Panc1 (cell line): ENCODE measurements at regions not wholly inside any gene's neighbourhood (a gene's known extent, or its start where the extent isn't known, plus 50 kb on each side); places are given as distances from the start of the nearest gene placed in this dataset.

Source experiments
- ATAC-seq: fragments of 200-7000 bp; cut with Tn5 transposase; 2 replicates; pipeline ENCODE4 v1.9.1; 2020; ENCODE audit warnings: mild to moderate bottlenecking, moderate library complexity
- BruUV-seq: library from RNA; stranded (reverse); fragments of 400-500 nt; replicated peaks from 2 replicates; lab custom pipeline; 2021; lab: Mats Ljungman, UMichigan
- CTCF ChIA-PET: fragments of 300-600 bp; sonication (Branson Sonifier 250); formaldehyde crosslinking; loops from one replicate; lab custom pipeline; 2022; ENCODE audit warnings: antibody characterized with exemption; lab: Charles Lee
- POLR2A ChIA-PET: fragments of 300-600 bp; sonication (Branson Sonifier 250); formaldehyde crosslinking; loops from one replicate; lab custom pipeline; 2022; ENCODE audit warnings: antibody characterized with exemption; lab: Charles Lee
- DNase-seq: peaks from one replicate; pipeline ENCODE4 v3.0.0-alpha.2; 2010; ENCODE audit warnings: low read depth, low spot score
- H3K27ac ChIP-seq: 2 replicates; pipeline ENCODE4 v1.5.1; 2011; ENCODE audit warnings: mild to moderate bottlenecking, low read length, inconsistent platforms
- H3K27me3 ChIP-seq: fragments of 200-500 bp; sonication (Bioruptor generic); 2 replicates; pipeline ENCODE4 v1.6.0; 2014; ENCODE audit warnings: low read length, inconsistent platforms; ENCODE audit not compliant: control insufficient read depth, insufficient read depth
- H3K36me3 ChIP-seq: fragments of 200-500 bp; sonication (Bioruptor generic); 2 replicates; pipeline ENCODE4 v1.5.1; 2014; ENCODE audit warnings: inconsistent platforms, mild to moderate bottlenecking, low read length, moderate library complexity; ENCODE audit not compliant: control insufficient read depth, insufficient read depth
- H3K4me1 ChIP-seq: 2 replicates; pipeline ENCODE4 v1.5.1; 2011; ENCODE audit warnings: inconsistent platforms, mild to moderate bottlenecking, low read length, moderate library complexity; ENCODE audit not compliant: control insufficient read depth, insufficient read depth
- H3K4me3 ChIP-seq, 2 experiments: 2 replicates each; pipeline ENCODE4 v1.5.1; 2011 to 2012; ENCODE audit warnings: low read depth in 2 of 2, low read length in 2 of 2, mild to moderate bottlenecking in 2 of 2, inconsistent platforms in 1 of 2, moderate library complexity in 1 of 2
- H3K9me3 ChIP-seq: fragments of 200-500 bp; sonication (Bioruptor generic); 2 replicates; pipeline ENCODE4 v1.5.1; 2014; ENCODE audit warnings: low read depth, mild to moderate bottlenecking, inconsistent platforms, low read length, moderate library complexity; ENCODE audit not compliant: control insufficient read depth, insufficient read depth
- CTCF ChIP-seq: fragments of 450-650 bp; IDR thresholded peaks from 2 replicates; pipeline ENCODE4 v1.5.1; 2017; ENCODE audit warnings: mild to moderate bottlenecking
- POLR2AphosphoS5 ChIP-seq: IDR thresholded peaks from 2 replicates; pipeline ENCODE4 v1.6.1; 2012; ENCODE audit warnings: mild to moderate bottlenecking, low read depth, low read length, moderate library complexity
- REST ChIP-seq, 2 experiments: IDR thresholded peaks; 2 replicates each; pipeline ENCODE4 v1.6.1; 2011 to 2012; ENCODE audit warnings: low read depth in 2 of 2, control low read depth in 1 of 2, low read length in 1 of 2, mild to moderate bottlenecking in 1 of 2, moderate library complexity in 1 of 2; ENCODE audit not compliant: insufficient read depth in 1 of 2
- SIN3A ChIP-seq: IDR thresholded peaks from 2 replicates; pipeline ENCODE4 v1.6.1; 2012; ENCODE audit warnings: low read depth, mild to moderate bottlenecking, low read length, moderate library complexity, borderline replicate concordance; ENCODE audit not compliant: insufficient read depth
- TCF7L2 ChIP-seq: IDR thresholded peaks from 2 replicates; pipeline ENCODE4 v1.6.1; 2011; ENCODE audit warnings: mild to moderate bottlenecking, low read depth, low read length, inconsistent platforms
- in situ Hi-C: cut with HindIII; loops from 2 replicates; pipeline ENCODE4 v1.10.0; 2016; ENCODE audit warnings: low sequenced_read_pairs, low pct_unique_long_range_greater_than_20kb
- intact Hi-C: fragments of 100-400 bp; cut with micrococcal nuclease; formaldehyde crosslinking; loops from one replicate; pipeline ENCODE4 v1.10.0; 2022; ENCODE audit not compliant: unreplicated experiment

GRCh38 chr13:21232599-21232998, 56.1 kb downstream of the MRPL57 start:
- CTCF ChIA-PET, result no interaction called here
- in situ Hi-C loops, result no loop called here

GRCh38 chr13:21233086-21233485, 56.6 kb downstream of the MRPL57 start:
- POLR2A ChIA-PET, result no interaction called here
- Histone ChIP-seq H3K4me1 (no peaks in the 10 kb centered on the region), H3K27ac (no peak overlapping the region)

More at GRCh38 chr13:21232599-21232998, 56.1 kb downstream of the MRPL57 start:
- Histone ChIP-seq H3K4me1 (no peaks in the 10 kb centered on the region), H3K27me3 (no peaks in the 10 kb centered on the region), H3K9me3 (no peaks in the 10 kb centered on the region), H3K4me3 (peak overlapping the region; percentile 4 to 23; a peak in 3 of 4 replicates), H3K27ac (no peak overlapping the region), H3K36me3 (no peaks in the 10 kb centered on the region)
- TF ChIP-seq REST (IDR thresholded peaks at IDR 0.05; ENCODE audit: insufficient read depth in 1 of 2, low read depth in 2 of 2, low read length in 1 of 2) (no peak), TCF7L2 (no peak), SIN3A (no peak)
- no peak for DNase-seq
- ATAC-seq, result no peak; the same call in 1 of the 2 replicates
- no TSS peak for BruUV-seq
- POLR2A ChIA-PET, result no interaction called here
- intact Hi-C loops, result no loop called here

More at GRCh38 chr13:21233086-21233485, 56.6 kb downstream of the MRPL57 start:
- BruUV-seq, result no TSS peak
- DNase-seq, result no peak
- intact Hi-C loops, result no loop called here
- no peaks in the 10 kb centered on the region for H3K9me3 ChIP-seq
- no peak for ATAC-seq
- CTCF ChIA-PET, result no interaction called here
- TF ChIP-seq REST (IDR thresholded peaks at IDR 0.05; ENCODE audit: insufficient read depth in 1 of 2, low read depth in 2 of 2, low read length in 1 of 2), result no peak
- TF ChIP-seq SIN3A, result no peak
- no peak for TF ChIP-seq POLR2AphosphoS5
- no peak for TF ChIP-seq TCF7L2
- TF ChIP-seq CTCF, result no peak
- H3K27me3 ChIP-seq, result no peaks in the 10 kb centered on the region
- in situ Hi-C loops, result no loop called here
- H3K36me3 ChIP-seq, result no peaks in the 10 kb centered on the region
- peak overlapping the region; percentile 4 to 23; a peak in 3 of 4 replicates for H3K4me3 ChIP-seq
